HepG2 (cell line): ENCODE measurements at regions not wholly inside any gene's neighbourhood (a gene's known extent, or its start where the extent isn't known, plus 50 kb on each side); places are given as distances from the start of the nearest gene placed in this dataset.

ENCODE experiments used
- ATAC-seq: fragments of 200-7000 bp; cut with Tn5 transposase; 3 replicates; pipeline ENCODE4 v1.9.1; 2020; ENCODE audit warnings: mild to moderate bottlenecking, moderate library complexity
- BruUV-seq: library from RNA; stranded (reverse); fragments of 400-500 nt; replicated peaks from 2 replicates; lab custom pipeline; 2021; lab: Mats Ljungman, UMichigan
- CTCF ChIA-PET: fragments of 300-600 bp; formaldehyde crosslinking; extraction: SDS; loops from one replicate; lab custom pipeline; 2021; ENCODE audit warnings: low total read pairs, inconsistent platforms, low intra/inter-chr PET ratio; lab: Yijun Ruan, JAX
- POLR2A ChIA-PET: fragments of 350-600 bp; sonication (Branson Sonifier 250); formaldehyde crosslinking; loops from one replicate; lab custom pipeline; 2020; ENCODE audit warnings: antibody characterized with exemption, inconsistent platforms; lab: Yijun Ruan, JAX
- DNase-seq: peaks from one replicate; pipeline ENCODE4 v3.0.0-alpha.2; 2015; ENCODE audit warnings: low spot score
- FAIRE-seq: peaks from 3 replicates; lab custom pipeline; 2011; peaks lifted over from hg19 to GRCh38; lab: Jason Lieb, UNC
- H2AFZ ChIP-seq: one replicate; pipeline ENCODE4 v1.6.1; 2011; ENCODE audit warnings: low read length, inconsistent platforms
- H3K27ac ChIP-seq: fragments of 300-600 bp; 3 replicates; pipeline ENCODE4 v1.8.0; 2011; ENCODE audit warnings: mixed run types, mild to moderate bottlenecking, mixed read lengths, low read length, inconsistent platforms; ENCODE audit not compliant: insufficient read depth; ENCODE audit errors: extremely low read length
- H3K27me3 ChIP-seq, 2 experiments: fragments of 200-600 bp in 1 of 2; 2 replicates in 1 of 2; 3 replicates in 1 of 2; pipeline versions ENCODE4 v1.6.0 to v1.8.0; 2011; ENCODE audit warnings: low read length in 2 of 2, mild to moderate bottlenecking in 2 of 2, moderate library complexity in 2 of 2, inconsistent platforms in 1 of 2; ENCODE audit not compliant: insufficient read depth in 2 of 2, control insufficient read depth in 1 of 2
- H3K36me3 ChIP-seq, 2 experiments: fragments of 200-600 bp in 1 of 2; replicated peaks in 1 of 2; 2 replicates in 1 of 2; 3 replicates in 1 of 2; pipeline versions ENCODE4 v1.5.1 to v1.8.0; 2011; ENCODE audit warnings: low read length in 2 of 2, inconsistent platforms in 1 of 2; ENCODE audit not compliant: insufficient read depth in 2 of 2, control insufficient read depth in 1 of 2
- H3K4me1 ChIP-seq: 2 replicates; pipeline ENCODE4 v1.5.1; 2012; ENCODE audit warnings: low read length, inconsistent platforms; ENCODE audit not compliant: insufficient read depth
- H3K4me2 ChIP-seq: 2 replicates; pipeline ENCODE4 v1.6.0; 2011; ENCODE audit warnings: low read depth, low read length, inconsistent platforms
- H3K4me3 ChIP-seq, 3 experiments: fragments of 200-600 bp in 1 of 3; sonication (generic), shearing (Covaris generic) in 1 of 3; replicated peaks in 1 of 3; 2 replicates each; pipeline ENCODE4 v1.5.1; 2011 to 2016; ENCODE audit warnings: low read length in 3 of 3, inconsistent platforms in 2 of 3, low read depth in 2 of 3, mild to moderate bottlenecking in 2 of 3, control low read depth in 1 of 3, mixed read lengths in 1 of 3; ENCODE audit not compliant: insufficient read depth in 1 of 3
- H3K79me2 ChIP-seq: one replicate; pipeline ENCODE4 v1.6.1; 2011; ENCODE audit warnings: low read length, inconsistent platforms; ENCODE audit not compliant: insufficient read depth
- H3K9ac ChIP-seq: 2 replicates; pipeline ENCODE4 v1.6.0; 2011; ENCODE audit warnings: mild to moderate bottlenecking, low read depth, low read length, inconsistent platforms; ENCODE audit not compliant: insufficient read depth
- H3K9me3 ChIP-seq: 2 replicates; pipeline ENCODE4 v1.5.1; 2012; ENCODE audit warnings: mild to moderate bottlenecking, low read length
- H4K20me1 ChIP-seq: 2 replicates; pipeline ENCODE4 v1.6.0; 2011; ENCODE audit warnings: inconsistent platforms, mild to moderate bottlenecking, low read length, moderate library complexity; ENCODE audit not compliant: insufficient read depth
- CERS6 ChIP-seq: sonication (generic); formaldehyde crosslinking; IDR thresholded peaks from 2 replicates; pipeline ENCODE4 v1.5.0; 2020; ENCODE audit warnings: missing genetic modification reagents
- GTF2F1 ChIP-seq: fragments of 150-350 bp; IDR thresholded peaks from 2 replicates; pipeline ENCODE4 v1.6.1; 2014; ENCODE audit warnings: low read length
- HNF4A ChIP-seq: sonication (generic); formaldehyde crosslinking; IDR thresholded peaks from 2 replicates; pipeline ENCODE4 v1.4.0; 2020; ENCODE audit warnings: missing genetic modification reagents
- KMT2B ChIP-seq: IDR thresholded peaks from 2 replicates; pipeline ENCODE4 v1.6.1; 2016; ENCODE audit warnings: missing genetic modification reagents, missing compliant biosample characterization
- MAFF ChIP-seq: IDR thresholded peaks from 2 replicates; pipeline ENCODE4 v1.6.1; 2011; ENCODE audit warnings: low read depth, low read length, improper control_type of control experiment
- RFX1 ChIP-seq: fragments of 450-650 bp; IDR thresholded peaks from 2 replicates; pipeline ENCODE4 v1.6.1; 2017
- RFXAP ChIP-seq: sonication (generic); formaldehyde crosslinking; IDR thresholded peaks from 2 replicates; pipeline ENCODE4 v1.4.0; 2020; ENCODE audit warnings: missing genetic modification reagents, borderline replicate concordance
- SMYD3 ChIP-seq: sonication (generic); formaldehyde crosslinking; IDR thresholded peaks from 2 replicates; pipeline ENCODE4 v1.8.1; 2023; ENCODE audit warnings: mild to moderate bottlenecking, missing genetic modification reagents
- TOPORS ChIP-seq: sonication (generic); formaldehyde crosslinking; IDR thresholded peaks from 2 replicates; pipeline ENCODE4 v1.8.0; 2023; ENCODE audit warnings: mild to moderate bottlenecking, missing genetic modification reagents
- YY1 ChIP-seq: IDR thresholded peaks from 2 replicates; pipeline ENCODE4 v1.6.1; 2011; ENCODE audit warnings: low read length, low read depth, moderate library complexity, mild to moderate bottlenecking; ENCODE audit not compliant: insufficient read depth, insufficient replicate concordance
- ZNF101 ChIP-seq: sonication (generic); formaldehyde crosslinking; IDR thresholded peaks from 2 replicates; pipeline ENCODE4 v1.4.0; 2020; ENCODE audit warnings: mild to moderate bottlenecking, low read depth, missing genetic modification reagents, borderline replicate concordance
- ZNF34 ChIP-seq: sonication (generic); formaldehyde crosslinking; IDR thresholded peaks from 2 replicates; pipeline ENCODE4 v1.4.0; 2020; ENCODE audit warnings: mild to moderate bottlenecking, missing genetic modification reagents, borderline replicate concordance
- ZNF652 ChIP-seq: IDR thresholded peaks from 2 replicates; pipeline ENCODE4 v1.6.1; 2016; ENCODE audit warnings: low read depth, borderline replicate concordance
- ZNF761 ChIP-seq: sonication (generic); formaldehyde crosslinking; conservative IDR thresholded peaks from 2 replicates; pipeline ENCODE4 v1.4.0; 2020; ENCODE audit warnings: mild to moderate bottlenecking, missing genetic modification reagents
- WGBS: methylation state at CpG from one replicate; pipeline ENCODE4 v1.1.6; 2017; ENCODE audit warnings: low lambda C conversion rate; 5-methylcytosine and 5-hydroxymethylcytosine counted together
- in situ Hi-C: cut with HindIII; loops from 2 replicates; pipeline ENCODE4 v1.10.0; 2017; ENCODE audit warnings: low pct_unique_long_range_greater_than_20kb; ENCODE audit not compliant: extremely low pct_ligation_motif_present
- intact Hi-C: fragments of 100-400 bp; cut with micrococcal nuclease; formaldehyde crosslinking; loops from one replicate; pipeline ENCODE4 v1.10.0; 2022; ENCODE audit not compliant: unreplicated experiment

- no peaks in the 10 kb centered on the region for H3K79me2 ChIP-seq
- intact Hi-C loops = no loop called here
- ChIA-PET CTCF (no interaction called here), POLR2A (no interaction called here)
- H4K20me1 ChIP-seq = no peaks in the 10 kb centered on the region
- H3K9me3 ChIP-seq = peaks cover 83% of the 10 kb centered on the region
- no peaks in the 10 kb centered on the region for H3K36me3 ChIP-seq
- H3K4me1 ChIP-seq = no peaks in the 10 kb centered on the region
- no peak overlapping the region for H2AFZ ChIP-seq
- in situ Hi-C loops = no loop called here
- FAIRE-seq = no peak
- BruUV-seq = no TSS peak
- H3K4me3 ChIP-seq = no peak overlapping the region
- TF ChIP-seq ZNF761 (CRISPR knock-in tag) (no peak), RFX1 (no peak), RFXAP (no peak), GTF2F1 (no peak), YY1 (no peak)
- no peak overlapping the region for H3K4me2 ChIP-seq
- H3K27ac ChIP-seq = no peak overlapping the region
- ATAC-seq = no peak
- DNase-seq = no peak
- no peak overlapping the region for H3K9ac ChIP-seq
- 7% methylated on average over 2 of the region's 2 CpGs for WGBS
- no peaks in the 10 kb centered on the region for H3K27me3 ChIP-seq
Observed at GRCh38 chr1:239982762-239983161, 108.9 kb upstream of the FMN2 start.

- H3K36me3 ChIP-seq = no peaks in the 10 kb centered on the region
- H3K9me3 ChIP-seq = peaks cover 64% of the 10 kb centered on the region
- no peaks in the 10 kb centered on the region for H3K79me2 ChIP-seq
- in situ Hi-C loops = no loop called here
- WGBS = 58% methylated on average over 4 of the region's 4 CpGs
- H3K9ac ChIP-seq = no peak overlapping the region
- H3K27ac ChIP-seq = no peak overlapping the region
- H2AFZ ChIP-seq = no peak overlapping the region
- TF ChIP-seq MAFF (no peak), HNF4A (no peak), KMT2B (CRISPR knock-in tag) (no peak), TOPORS (CRISPR knock-in tag) (no peak), SMYD3 (CRISPR knock-in tag) (no peak), ZNF34 (CRISPR knock-in tag) (no peak), CERS6 (no peak), ZNF652 (CRISPR knock-in tag) (no peak), ZNF101 (CRISPR knock-in tag) (peak; percentile 99)
- H4K20me1 ChIP-seq = no peaks in the 10 kb centered on the region
- H3K4me1 ChIP-seq = no peaks in the 10 kb centered on the region
- ATAC-seq (no peak), DNase-seq (no peak), FAIRE-seq (no peak)
- no peaks in the 10 kb centered on the region for H3K27me3 ChIP-seq
- ChIA-PET POLR2A (no interaction called here), CTCF (no interaction called here)
- BruUV-seq = no TSS peak
- H3K4me3 ChIP-seq = no peak overlapping the region
- no peak overlapping the region for H3K4me2 ChIP-seq
- intact Hi-C loops = no loop called here
Observed at GRCh38 chr1:239985044-239985443, 106.6 kb upstream of the FMN2 start.
